Breast epithelium (tissue), 3 donors: ENCODE measurements at regions not wholly inside any gene's neighbourhood (a gene's known extent, or its start where the extent isn't known, plus 50 kb on each side); places are given as distances from the start of the nearest gene placed in this dataset.

Experiments
- CTCF ChIP-seq, 3 donors: fragments of 450-650 bp; IDR thresholded peaks; one replicate each; pipeline ENCODE4 v1.5.1; 2016 to 2017; ENCODE audit warnings: antibody characterized with exemption in 3 of 3, mild to moderate bottlenecking in 3 of 3, moderate library complexity in 3 of 3
- POLR2A ChIP-seq: fragments of 450-650 bp; IDR thresholded peaks from one replicate; pipeline ENCODE4 v1.6.1; 2016; ENCODE audit warnings: antibody characterized with exemption, mild to moderate bottlenecking, moderate library complexity

GRCh38 chr11:104588970-104589369 lies 309.3 kb downstream of the CASP12 start:
- TF ChIP-seq CTCF (IDR thresholded peaks at IDR 0.05): no peak
- TF ChIP-seq POLR2A: no peak
